SU-DHL-6 (cell line): ENCODE measurements at regions not wholly inside any gene's neighbourhood (a gene's known extent, or its start where the extent isn't known, plus 50 kb on each side); places are given as distances from the start of the nearest gene placed in this dataset.

Experiments used
- H2AFZ ChIP-seq: fragments of 200-600 bp; sonication (generic); 2 replicates; pipeline ENCODE4 v1.6.1; 2014; ENCODE audit warnings: low read depth, mild to moderate bottlenecking, moderate library complexity, mixed read lengths, antibody characterized with exemption, low read length; ENCODE audit not compliant: severe bottlenecking
- H3F3A ChIP-seq: fragments of 200-600 bp; shearing (Covaris generic); 2 replicates; pipeline ENCODE4 v1.6.0; 2016; ENCODE audit warnings: antibody characterized with exemption, mild to moderate bottlenecking; ENCODE audit not compliant: insufficient read depth
- H3K27ac ChIP-seq: fragments of 200-600 bp; sonication (generic); 2 replicates; pipeline ENCODE4 v1.5.1; 2016; ENCODE audit warnings: low read depth, mild to moderate bottlenecking, low read length, moderate library complexity, mixed read lengths
- H3K27me3 ChIP-seq: fragments of 200-600 bp; sonication (generic), shearing (Covaris generic); 2 replicates; pipeline ENCODE4 v1.6.0; 2014; ENCODE audit warnings: mild to moderate bottlenecking, low read length
- H3K36me3 ChIP-seq: fragments of 200-600 bp; sonication (generic); 2 replicates; pipeline ENCODE4 v1.6.1; 2014; ENCODE audit warnings: mild to moderate bottlenecking, low read length, mixed read lengths
- H3K4me2 ChIP-seq: fragments of 300-600, 200-600 bp; shearing (Covaris generic), sonication (generic); 2 replicates; pipeline ENCODE4 v1.6.0; 2014; ENCODE audit warnings: low read length, low read depth, mild to moderate bottlenecking; ENCODE audit not compliant: poor library complexity, severe bottlenecking
- H3K4me3 ChIP-seq: fragments of 200-600 bp; sonication (generic); 2 replicates; pipeline ENCODE4 v1.5.1; 2014; ENCODE audit warnings: antibody characterized with exemption, low read length, mild to moderate bottlenecking, mixed read lengths; ENCODE audit not compliant: insufficient read depth, poor library complexity, severe bottlenecking
- H3K79me2 ChIP-seq: fragments of 200-600 bp; sonication (generic); 2 replicates; pipeline ENCODE4 v1.6.1; 2014; ENCODE audit warnings: mild to moderate bottlenecking, low read length, moderate library complexity; ENCODE audit not compliant: insufficient read depth
- H3K9ac ChIP-seq: fragments of 200-600 bp; sonication (generic); 2 replicates; pipeline ENCODE4 v1.7.0; 2014; ENCODE audit warnings: mild to moderate bottlenecking, low read length
- H3K9me2 ChIP-seq: fragments of 200-600 bp; sonication (generic); replicated peaks from 2 replicates; pipeline ENCODE4 v1.6.1; 2014; ENCODE audit warnings: low read length; ENCODE audit not compliant: insufficient read depth
- H3K9me3 ChIP-seq: fragments of 200-600 bp; sonication (generic); 2 replicates; pipeline ENCODE4 v1.6.1; 2014; ENCODE audit warnings: low read length, mixed read lengths; ENCODE audit not compliant: insufficient read depth
- H4K20me1 ChIP-seq: fragments of 200-600 bp; sonication (generic); 2 replicates; pipeline ENCODE4 v1.6.1; 2014; ENCODE audit warnings: low read depth, mild to moderate bottlenecking, antibody characterized with exemption, low read length, moderate library complexity, mixed read lengths
- EZH2phosphoT487 ChIP-seq: fragments of 200-600 bp; sonication (generic), shearing (Covaris generic); conservative IDR thresholded peaks from 2 replicates; pipeline ENCODE4 v1.6.1; 2018; ENCODE audit warnings: mild to moderate bottlenecking, antibody characterized with exemption, low read length, moderate library complexity, mixed read lengths
- TF ChIP-seq, protein P1 (sequence below): fragments of 200-600 bp; sonication (generic); IDR thresholded peaks from one replicate; pipeline ENCODE4 v1.5.1; 2017; ENCODE audit warnings: antibody characterized with exemption, mild to moderate bottlenecking, low read length, moderate library complexity; ENCODE audit not compliant: insufficient read depth, poor library complexity, severe bottlenecking

DNA sequence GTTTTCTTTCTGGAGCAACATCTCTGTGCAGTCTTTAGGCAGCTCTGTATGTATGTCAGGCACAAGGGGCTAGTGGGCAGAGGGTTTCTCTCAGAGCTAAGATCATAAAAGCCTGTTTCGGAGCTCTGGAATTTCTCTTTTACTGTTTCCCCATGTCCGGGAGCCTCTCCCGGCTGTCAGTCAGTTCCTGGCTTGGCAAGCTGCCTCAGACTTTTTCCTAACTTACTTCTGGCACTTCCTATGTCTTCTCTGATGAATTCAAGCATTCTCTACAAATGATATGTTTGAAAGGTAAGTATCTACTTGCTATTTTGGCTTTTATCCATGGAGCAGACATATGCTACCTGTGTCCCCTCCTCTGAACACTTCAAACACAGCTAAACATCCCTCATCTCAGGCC, 129.3 kb upstream of the PGRMC2 start:
- no peaks in the 10 kb centered on the region for H3K79me2 ChIP-seq
- no peaks in the 10 kb centered on the region for H3K36me3 ChIP-seq
- H3K9me3 ChIP-seq, result no peaks in the 10 kb centered on the region
- H3K4me2 ChIP-seq, result no peak overlapping the region
- TF ChIP-seq, protein P1, sequence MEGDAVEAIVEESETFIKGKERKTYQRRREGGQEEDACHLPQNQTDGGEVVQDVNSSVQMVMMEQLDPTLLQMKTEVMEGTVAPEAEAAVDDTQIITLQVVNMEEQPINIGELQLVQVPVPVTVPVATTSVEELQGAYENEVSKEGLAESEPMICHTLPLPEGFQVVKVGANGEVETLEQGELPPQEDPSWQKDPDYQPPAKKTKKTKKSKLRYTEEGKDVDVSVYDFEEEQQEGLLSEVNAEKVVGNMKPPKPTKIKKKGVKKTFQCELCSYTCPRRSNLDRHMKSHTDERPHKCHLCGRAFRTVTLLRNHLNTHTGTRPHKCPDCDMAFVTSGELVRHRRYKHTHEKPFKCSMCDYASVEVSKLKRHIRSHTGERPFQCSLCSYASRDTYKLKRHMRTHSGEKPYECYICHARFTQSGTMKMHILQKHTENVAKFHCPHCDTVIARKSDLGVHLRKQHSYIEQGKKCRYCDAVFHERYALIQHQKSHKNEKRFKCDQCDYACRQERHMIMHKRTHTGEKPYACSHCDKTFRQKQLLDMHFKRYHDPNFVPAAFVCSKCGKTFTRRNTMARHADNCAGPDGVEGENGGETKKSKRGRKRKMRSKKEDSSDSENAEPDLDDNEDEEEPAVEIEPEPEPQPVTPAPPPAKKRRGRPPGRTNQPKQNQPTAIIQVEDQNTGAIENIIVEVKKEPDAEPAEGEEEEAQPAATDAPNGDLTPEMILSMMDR, result no peak
- TF ChIP-seq EZH2phosphoT487, result no peak
- H2AFZ ChIP-seq, result no peak overlapping the region
- no peak overlapping the region for H3K9ac ChIP-seq
- H3K9me2 ChIP-seq, result no peaks in the 10 kb centered on the region
- no peak overlapping the region for H3K4me3 ChIP-seq
- H4K20me1 ChIP-seq, result no peaks in the 10 kb centered on the region
- no peaks in the 10 kb centered on the region for H3F3A ChIP-seq
- no peaks in the 10 kb centered on the region for H3K27me3 ChIP-seq
- H3K27ac ChIP-seq, result no peak overlapping the region

DNA sequence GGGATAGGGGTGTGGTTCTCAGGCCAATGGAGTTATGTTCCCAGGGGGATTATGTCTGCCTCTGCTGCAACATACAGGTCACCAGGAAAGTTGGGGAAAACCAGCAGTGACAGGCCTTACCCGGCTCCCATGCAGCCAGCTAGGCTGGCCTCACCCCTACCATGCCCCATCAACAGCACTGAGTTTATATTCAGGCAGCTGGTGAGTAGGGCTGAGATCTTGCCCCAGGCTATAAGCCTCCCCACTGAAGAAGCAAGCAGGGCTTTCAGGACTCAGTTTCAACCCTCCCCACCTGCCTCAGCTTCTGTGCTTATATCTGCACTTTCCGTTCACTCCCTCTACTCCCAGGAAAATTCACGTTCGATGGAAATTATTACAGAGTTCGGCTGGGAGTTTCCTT, 122.4 kb upstream of the PGRMC2 start:
- Histone ChIP-seq H3K27ac (no peak overlapping the region), H3K36me3 (no peaks in the 10 kb centered on the region), H3K79me2 (no peaks in the 10 kb centered on the region), H3K4me3 (no peak overlapping the region), H4K20me1 (no peaks in the 10 kb centered on the region), H3K27me3 (no peaks in the 10 kb centered on the region), H2AFZ (no peak overlapping the region), H3K4me2 (no peak overlapping the region), H3F3A (no peaks in the 10 kb centered on the region), H3K9me3 (no peaks in the 10 kb centered on the region), H3K9ac (no peak overlapping the region), H3K9me2 (no peaks in the 10 kb centered on the region)
- TF ChIP-seq, protein P1, result no peak

DNA sequence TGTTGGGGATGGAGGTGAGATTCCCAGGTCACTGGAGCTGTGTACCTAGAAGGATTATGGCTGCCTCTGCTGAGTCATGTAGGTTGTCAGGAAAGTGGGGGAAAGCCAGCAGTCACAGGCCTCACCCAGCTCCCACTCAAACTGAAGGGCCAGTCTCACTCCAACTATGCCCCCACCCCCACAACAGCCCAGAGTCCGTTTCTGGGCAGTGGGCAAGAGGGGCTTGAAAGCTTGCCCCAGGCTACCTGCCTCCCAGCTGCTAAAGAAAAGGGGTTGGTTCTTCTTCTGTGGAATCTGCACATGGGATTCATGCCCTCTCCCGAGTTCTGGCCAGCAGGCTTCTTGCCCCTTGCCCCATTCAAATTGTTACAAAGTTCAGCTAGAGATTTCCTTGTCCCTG, 116.0 kb upstream of the PGRMC2 start:
- Histone ChIP-seq H3K27me3 (no peaks in the 10 kb centered on the region), H3K36me3 (no peaks in the 10 kb centered on the region), H3K4me2 (no peak overlapping the region), H3K27ac (no peak overlapping the region), H3K9me2 (no peaks in the 10 kb centered on the region), H3F3A (no peaks in the 10 kb centered on the region), H3K4me3 (no peak overlapping the region), H2AFZ (no peak overlapping the region), H4K20me1 (no peaks in the 10 kb centered on the region), H3K79me2 (no peaks in the 10 kb centered on the region), H3K9ac (no peak overlapping the region), H3K9me3 (no peaks in the 10 kb centered on the region)
- no peak for TF ChIP-seq EZH2phosphoT487
- TF ChIP-seq, protein P1, result no peak

DNA sequence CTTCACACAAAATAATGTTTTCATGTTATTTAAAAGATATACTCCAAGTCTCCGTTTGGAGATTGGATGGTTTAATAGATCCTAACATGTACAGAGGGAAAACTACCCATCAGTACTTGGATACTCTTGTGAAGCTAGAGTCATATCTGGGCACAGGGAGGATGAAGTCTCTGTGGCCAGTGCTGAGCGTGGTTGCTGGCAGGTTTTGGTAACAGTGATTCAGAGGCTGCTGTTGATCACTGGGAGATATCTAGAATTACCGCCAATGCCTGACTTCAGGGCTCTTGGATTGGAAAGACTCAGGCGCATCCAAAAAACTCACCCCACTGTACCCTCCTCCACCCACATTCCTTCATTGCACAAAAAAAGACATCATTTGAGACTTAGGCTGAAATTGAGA, 107.2 kb upstream of the PGRMC2 start:
- H3K27ac ChIP-seq, result no peak overlapping the region

More for the DNA sequence above, 107.2 kb upstream of the PGRMC2 start:
- Histone ChIP-seq H2AFZ (no peak overlapping the region), H3K4me2 (no peak overlapping the region), H3K79me2 (no peaks in the 10 kb centered on the region), H3K9me2 (no peaks in the 10 kb centered on the region), H3K27me3 (no peaks in the 10 kb centered on the region), H3K9ac (no peak overlapping the region), H3K9me3 (no peaks in the 10 kb centered on the region), H3K4me3 (no peak overlapping the region), H4K20me1 (no peaks in the 10 kb centered on the region), H3F3A (no peaks in the 10 kb centered on the region), H3K36me3 (no peaks in the 10 kb centered on the region)
- no peak for TF ChIP-seq EZH2phosphoT487
- TF ChIP-seq, protein P1, result no peak
